Transverse colon (tissue), 4 donors: ENCODE measurements at regions not wholly inside any gene's neighbourhood (a gene's known extent, or its start where the extent isn't known, plus 50 kb on each side); places are given as distances from the start of the nearest gene placed in this dataset.

Source experiments
- DNase-seq: peaks from one replicate; pipeline ENCODE4 v3.0.0-alpha.2; 2019
- H3K27ac ChIP-seq, 4 donors: fragments of 200-600 bp; sonication (generic); 2 replicates each; pipeline ENCODE4 v1.5.1; 2016 to 2018; ENCODE audit warnings: inconsistent platforms in 4 of 4
- H3K27me3 ChIP-seq: fragments of 200-600 bp; sonication (generic); 2 replicates; pipeline ENCODE4 v1.5.1; 2017; ENCODE audit warnings: inconsistent platforms
- H3K36me3 ChIP-seq, 4 donors: fragments of 200-600 bp; sonication (generic); 2 replicates each; pipeline ENCODE4 v1.5.1; 2017 to 2019; ENCODE audit warnings: inconsistent platforms in 4 of 4
- H3K4me1 ChIP-seq, 4 donors: fragments of 200-600 bp; sonication (generic); 2 replicates each; pipeline ENCODE4 v1.5.1; 2017 to 2020; ENCODE audit warnings: inconsistent platforms in 4 of 4
- H3K4me3 ChIP-seq, 4 donors: fragments of 200-600 bp; sonication (generic); 1 replicate in 1 of 4; 2 replicates in 3 of 4; pipeline versions ENCODE4 v1.5.1 to v1.6.1; 2017 to 2019; ENCODE audit warnings: inconsistent platforms in 4 of 4
- H3K9me3 ChIP-seq, 2 donors: fragments of 200-600 bp; sonication (generic); 2 replicates each; pipeline ENCODE4 v1.5.1; 2017 to 2019; ENCODE audit warnings: inconsistent platforms in 2 of 2
- CTCF ChIP-seq, 5 experiments: fragments of 200-600 bp in 3 of 5; fragments of 450-650 bp in 2 of 5; sonication (generic) in 3 of 5; IDR thresholded peaks; 1 replicate in 2 of 5; 2 replicates in 3 of 5; pipeline ENCODE4 v1.5.1; 2016 to 2017; ENCODE audit warnings: antibody characterized with exemption in 5 of 5, inconsistent platforms in 3 of 5, mild to moderate bottlenecking in 2 of 5, moderate library complexity in 1 of 5
- EP300 ChIP-seq: sonication (generic); formaldehyde crosslinking; IDR thresholded peaks from one replicate; pipeline ENCODE4 v1.6.1; 2017; ENCODE audit warnings: antibody characterized with exemption, low read depth
- POLR2A ChIP-seq: fragments of 450-650 bp; IDR thresholded peaks from one replicate; pipeline ENCODE4 v1.6.1; 2016; ENCODE audit warnings: antibody characterized with exemption, mild to moderate bottlenecking, moderate library complexity
- POLR2AphosphoS5 ChIP-seq, 3 donors: sonication (generic); formaldehyde crosslinking; IDR thresholded peaks; one replicate each; pipeline ENCODE4 v1.6.1; 2016; ENCODE audit warnings: antibody characterized with exemption in 3 of 3
- WGBS, 2 donors: methylation state at CpG; one replicate each; pipeline ENCODE4 v1.1.5; 2018; ENCODE audit warnings: low coverage in 1 of 2; 5-methylcytosine and 5-hydroxymethylcytosine counted together
- in situ Hi-C, 4 donors: fragments of 200-750 bp; cut with MboI; loops; one replicate each; pipeline versions ENCODE4 v1.15.0 to v1.15.1; 2017; ENCODE audit warnings: low sequenced_read_pairs in 3 of 4, low pct_ligation_motif_present in 1 of 4, low pct_unique_long_range_greater_than_20kb in 1 of 4
- intact Hi-C: fragments of 100-400 bp; cut with DNase I; formaldehyde crosslinking; loops from one replicate; pipeline ENCODE4 v1.15.1; 2023; ENCODE audit warnings: low total_unique reads

- Histone ChIP-seq H3K9me3 (no peaks in the 10 kb centered on the region), H3K4me1 (no peaks in the 10 kb centered on the region), H3K27me3 (no peaks in the 10 kb centered on the region), H3K27ac (no peak overlapping the region), H3K36me3 (no peaks in the 10 kb centered on the region), H3K4me3 (no peak overlapping the region)
- TF ChIP-seq POLR2AphosphoS5 (IDR thresholded peaks at IDR 0.05): no peak
- no peak for TF ChIP-seq POLR2A
- TF ChIP-seq CTCF (IDR thresholded peaks at IDR 0.05): no peak
- TF ChIP-seq EP300: no peak
- no peak for DNase-seq
- WGBS, 2 donors: 10 to 26% methylated on average over 1 to 3 of the region's 3 CpGs
- in situ Hi-C loops: no loop called here
- intact Hi-C loops: no loop called here
These were observed 120.6 kb upstream of the ASTN2 start for GRCh38 chr9:117535434-117535833.

- no peak overlapping the region for H3K27ac ChIP-seq
- WGBS, 2 donors: 92 to 100% methylated on average over 1 of the region's 1 CpG
- in situ Hi-C loops (no loop called here), intact Hi-C loops (no loop called here)
- TF ChIP-seq POLR2A (no peak), EP300 (no peak), POLR2AphosphoS5 (IDR thresholded peaks at IDR 0.05) (no peak)
- H3K36me3 ChIP-seq: no peaks in the 10 kb centered on the region
- no peak for DNase-seq
- H3K9me3 ChIP-seq: peaks cover 0 to 3% of the 10 kb centered on the region in 2 donors
- no peak overlapping the region for H3K4me3 ChIP-seq
- no peaks in the 10 kb centered on the region for H3K4me1 ChIP-seq
- no peaks in the 10 kb centered on the region for H3K27me3 ChIP-seq
These were observed 113.4 kb upstream of the ASTN2 start for GRCh38 chr9:117528225-117528624.

- in situ Hi-C loops: no loop called here
- DNase-seq: no peak
- TF ChIP-seq CTCF (IDR thresholded peaks at IDR 0.05) (no peak), POLR2AphosphoS5 (IDR thresholded peaks at IDR 0.05) (no peak), POLR2A (no peak), EP300 (no peak)
- Histone ChIP-seq H3K27me3 (no peaks in the 10 kb centered on the region), H3K4me3 (no peak overlapping the region), H3K27ac (no peak overlapping the region), H3K36me3 (no peaks in the 10 kb centered on the region), H3K4me1 (no peaks in the 10 kb centered on the region), H3K9me3 (peaks cover 0 to 3% of the 10 kb centered on the region in 2 donors)
- WGBS, 2 donors: 54 to 62% methylated on average over 2 of the region's 2 CpGs
- intact Hi-C loops: no loop called here
These were observed 111.8 kb upstream of the ASTN2 start for GRCh38 chr9:117526674-117527073.

GRCh38 chr9:117523531-117524153 lies 108.8 kb upstream of the ASTN2 start:
- intact Hi-C loops (no loop called here), in situ Hi-C loops (no loop called here)
- DNase-seq: no peak
- Histone ChIP-seq H3K27ac (no peak overlapping the region), H3K36me3 (no peaks in the 10 kb centered on the region), H3K4me3 (no peak overlapping the region), H3K4me1 (no peaks in the 10 kb centered on the region), H3K9me3 (peaks cover 0 to 3% of the 10 kb centered on the region in 2 donors), H3K27me3 (no peaks in the 10 kb centered on the region)
- 41 to 75% methylated on average over 2 of the region's 2 CpGs for WGBS, 2 donors
- TF ChIP-seq EP300 (no peak), POLR2AphosphoS5 (IDR thresholded peaks at IDR 0.05) (no peak), POLR2A (no peak), CTCF (IDR thresholded peaks at IDR 0.05) (no peak)

GRCh38 chr9:117521293-117521692 lies 106.4 kb upstream of the ASTN2 start:
- H3K36me3 ChIP-seq: no peaks in the 10 kb centered on the region
- in situ Hi-C loops (no loop called here), intact Hi-C loops (no loop called here)
- peaks cover 0 to 3% of the 10 kb centered on the region in 2 donors for H3K9me3 ChIP-seq
- WGBS, 2 donors: 72 to 86% methylated on average over 3 to 4 of the region's 4 CpGs
- no peak for TF ChIP-seq POLR2AphosphoS5 (IDR thresholded peaks at IDR 0.05)
- no peak for TF ChIP-seq CTCF (IDR thresholded peaks at IDR 0.05)
- no peak for TF ChIP-seq EP300
- TF ChIP-seq POLR2A: no peak
- no peaks in the 10 kb centered on the region for H3K27me3 ChIP-seq
- H3K27ac ChIP-seq: no peak overlapping the region
- H3K4me3 ChIP-seq: no peak overlapping the region
- no peaks in the 10 kb centered on the region for H3K4me1 ChIP-seq
- no peak for DNase-seq
